SJCRH30 (cell line): ENCODE measurements at regions not wholly inside any gene's neighbourhood (a gene's known extent, or its start where the extent isn't known, plus 50 kb on each side); places are given as distances from the start of the nearest gene placed in this dataset.

Experiments used
- DNase-seq, 2 experiments: peaks; one replicate each; pipeline ENCODE4 v3.0.0-alpha.2; 2015 to 2020
- H3K27ac ChIP-seq: fragments of 250-450 bp; sonication (Bioruptor Pico); 2 replicates; pipeline ENCODE4 v1.5.1; 2020; ENCODE audit warnings: mild to moderate bottlenecking, moderate library complexity
- H3K27me3 ChIP-seq: fragments of 250-450 bp; sonication (Bioruptor Pico); 2 replicates; pipeline ENCODE4 v1.5.1; 2020; ENCODE audit warnings: mild to moderate bottlenecking, moderate library complexity
- H3K36me3 ChIP-seq: fragments of 250-450 bp; sonication (Bioruptor Pico); 2 replicates; pipeline ENCODE4 v1.5.1; 2020; ENCODE audit warnings: mild to moderate bottlenecking, moderate library complexity
- H3K4me1 ChIP-seq: fragments of 250-450 bp; sonication (Bioruptor Pico); 2 replicates; pipeline ENCODE4 v1.5.1; 2020; ENCODE audit warnings: mild to moderate bottlenecking, moderate library complexity
- H3K4me3 ChIP-seq: fragments of 250-450 bp; sonication (Bioruptor Pico); 2 replicates; pipeline ENCODE4 v1.5.1; 2020; ENCODE audit warnings: mild to moderate bottlenecking, moderate library complexity
- H3K9me3 ChIP-seq: fragments of 250-450 bp; sonication (Bioruptor Pico); replicated peaks from 2 replicates; pipeline ENCODE4 v1.5.1; 2020; ENCODE audit warnings: mild to moderate bottlenecking, moderate library complexity

GRCh38 chr1:193325042-193325441 is 138.6 kb upstream of the B3GALT2 start:
- no peak for DNase-seq
- H3K27ac ChIP-seq: no peak overlapping the region
- H3K27me3 ChIP-seq: no peaks in the 10 kb centered on the region
- H3K4me3 ChIP-seq: no peak overlapping the region
- H3K4me1 ChIP-seq: peaks cover 15% of the 10 kb centered on the region
- H3K9me3 ChIP-seq: no peaks in the 10 kb centered on the region
- no peaks in the 10 kb centered on the region for H3K36me3 ChIP-seq

DNA sequence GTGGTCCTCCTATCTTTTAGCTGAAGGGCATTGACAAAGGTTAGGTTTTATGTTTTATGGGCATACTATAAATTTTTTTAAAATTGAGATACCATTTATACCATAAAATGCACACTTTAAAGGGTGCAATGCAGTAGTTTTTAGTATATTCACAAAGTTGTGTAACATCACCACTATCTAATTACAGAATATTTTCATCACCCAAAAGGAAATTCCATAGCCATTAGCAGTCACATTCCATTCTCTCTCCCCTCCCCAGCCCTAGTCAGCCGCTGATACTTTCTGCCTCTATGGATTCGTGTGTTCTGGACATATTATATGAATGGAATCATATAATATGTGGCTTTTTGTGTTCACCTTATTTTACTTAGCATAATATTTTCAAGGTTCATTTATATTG is 135.8 kb upstream of the B3GALT2 start:
- no peak overlapping the region for H3K4me3 ChIP-seq
- no peaks in the 10 kb centered on the region for H3K36me3 ChIP-seq
- H3K27me3 ChIP-seq: no peaks in the 10 kb centered on the region
- H3K9me3 ChIP-seq: no peaks in the 10 kb centered on the region
- peaks cover 15% of the 10 kb centered on the region for H3K4me1 ChIP-seq
- peak; percentile 17 to 22 for DNase-seq
- H3K27ac ChIP-seq: peak overlapping the region; percentile 45

DNA sequence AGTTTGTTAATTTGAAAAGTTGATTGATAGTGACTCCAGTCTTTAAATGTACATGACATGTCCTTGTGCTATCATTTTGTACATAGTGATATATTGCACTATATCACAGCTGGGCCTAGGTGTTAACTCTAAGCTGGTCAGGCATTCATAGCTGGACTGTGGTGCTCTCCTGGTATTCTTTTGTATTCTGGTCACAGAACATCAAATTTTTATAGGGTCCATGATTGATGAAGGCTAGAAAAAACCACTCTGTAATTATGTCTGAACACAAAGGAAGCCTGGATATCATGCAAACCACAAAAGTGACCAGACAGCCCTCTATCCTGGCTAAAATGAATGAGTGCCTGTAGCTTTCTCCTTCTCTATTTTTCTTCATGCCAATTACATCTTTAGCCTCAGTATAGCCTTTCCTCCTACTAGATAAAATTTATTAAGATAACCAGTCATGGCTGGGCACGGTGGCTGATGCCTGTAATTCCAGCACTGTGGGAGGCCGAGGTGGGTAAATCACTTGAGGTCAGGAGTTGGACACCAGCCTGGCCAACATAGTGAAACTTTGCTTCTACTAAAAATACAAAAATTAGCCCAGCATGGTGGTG is 134.9 kb upstream of the B3GALT2 start:
- Histone ChIP-seq H3K27ac (peak overlapping the region; percentile 45), H3K27me3 (no peaks in the 10 kb centered on the region), H3K9me3 (no peaks in the 10 kb centered on the region), H3K4me3 (no peak overlapping the region), H3K36me3 (no peaks in the 10 kb centered on the region), H3K4me1 (peaks cover 15% of the 10 kb centered on the region)
- DNase-seq: peak; percentile 7 to 16

DNA sequence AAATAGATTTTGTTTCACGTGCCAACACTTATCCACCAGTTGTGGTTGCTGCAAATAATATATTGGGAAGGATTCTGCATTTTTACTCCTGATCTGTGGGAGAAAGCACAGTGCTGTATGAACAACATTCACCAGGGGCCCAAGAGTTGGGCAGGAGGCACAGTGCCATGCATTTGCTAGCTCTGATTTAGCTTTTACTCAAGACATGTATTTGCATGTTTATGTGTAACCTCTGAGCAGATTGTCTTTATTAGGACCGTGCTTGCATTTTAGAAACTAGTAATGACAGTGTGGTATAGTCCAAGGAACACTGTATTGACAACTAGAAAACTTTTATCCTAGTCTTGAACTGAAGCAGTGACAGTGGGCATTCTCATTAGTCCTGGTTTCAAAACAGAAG is 133.9 kb upstream of the B3GALT2 start:
- Histone ChIP-seq H3K4me1 (peaks cover 15% of the 10 kb centered on the region), H3K9me3 (no peaks in the 10 kb centered on the region), H3K27ac (no peak overlapping the region), H3K27me3 (no peaks in the 10 kb centered on the region), H3K4me3 (no peak overlapping the region), H3K36me3 (no peaks in the 10 kb centered on the region)
- DNase-seq: no peak

DNA sequence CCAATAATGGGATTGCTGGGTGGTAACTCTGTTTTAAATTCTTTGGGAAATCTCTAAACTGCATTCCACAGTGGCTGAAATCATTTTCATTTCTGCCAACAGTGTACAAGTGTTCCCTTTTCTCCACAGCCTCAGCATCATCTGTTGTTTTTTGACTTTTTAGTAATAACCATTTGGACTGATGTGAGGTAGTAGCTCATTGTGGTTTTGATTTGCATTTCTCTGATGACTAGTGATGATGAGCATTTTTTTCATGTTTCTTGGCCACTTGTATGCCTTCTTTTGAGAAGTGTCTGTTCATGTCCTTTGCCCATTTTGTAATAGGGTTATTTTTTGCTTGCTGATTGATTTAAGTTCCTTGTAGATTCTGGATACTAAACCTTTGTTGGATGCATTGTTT is 131.9 kb upstream of the B3GALT2 start:
- H3K4me1 ChIP-seq: peaks cover 15% of the 10 kb centered on the region
- DNase-seq: no peak
- no peaks in the 10 kb centered on the region for H3K9me3 ChIP-seq
- no peaks in the 10 kb centered on the region for H3K27me3 ChIP-seq
- no peak overlapping the region for H3K27ac ChIP-seq
- H3K36me3 ChIP-seq: no peaks in the 10 kb centered on the region
- H3K4me3 ChIP-seq: no peak overlapping the region

DNA sequence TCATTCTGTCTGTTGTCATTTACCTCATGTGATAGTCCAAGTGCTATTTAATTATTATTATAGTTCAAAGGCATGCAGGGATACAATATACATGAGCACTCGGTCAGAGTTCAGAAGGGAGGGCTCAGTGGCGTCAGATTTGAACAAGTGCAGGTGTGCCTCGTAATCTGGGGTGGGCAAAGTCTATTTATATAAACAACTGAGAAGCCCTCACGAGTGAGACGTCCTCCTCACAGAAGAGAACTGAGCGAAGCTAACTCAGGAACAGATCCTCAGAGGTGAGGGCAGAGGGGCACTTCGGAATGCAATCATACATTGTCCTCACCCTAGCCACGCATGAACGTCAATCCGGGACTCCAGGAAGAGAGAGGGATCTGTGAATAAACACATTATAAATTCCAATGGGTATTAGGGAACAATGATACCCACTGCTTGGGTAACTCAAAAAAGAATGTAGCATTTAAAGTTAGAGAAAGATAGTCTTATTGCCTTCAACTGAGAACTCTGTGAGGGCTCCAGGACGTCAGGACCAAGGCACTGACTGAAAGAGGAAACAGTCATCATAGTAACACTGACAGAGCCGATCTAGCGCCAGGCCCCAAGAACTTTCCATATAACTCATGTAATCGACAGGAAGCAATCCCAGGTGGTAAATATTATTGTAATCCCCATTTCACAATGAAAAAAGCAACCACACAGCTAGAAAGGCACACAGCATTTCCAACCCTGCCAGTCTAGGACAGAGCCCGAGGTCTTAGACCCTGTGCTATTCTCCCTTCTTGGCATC is 127.1 kb upstream of the B3GALT2 start:
- no peak for DNase-seq
- no peaks in the 10 kb centered on the region for H3K27me3 ChIP-seq
- H3K36me3 ChIP-seq: no peaks in the 10 kb centered on the region
- H3K27ac ChIP-seq: no peak overlapping the region
- no peaks in the 10 kb centered on the region for H3K9me3 ChIP-seq
- no peaks in the 10 kb centered on the region for H3K4me1 ChIP-seq
- H3K4me3 ChIP-seq: no peak overlapping the region

- DNase-seq: no peak
- no peaks in the 10 kb centered on the region for H3K4me1 ChIP-seq
- no peaks in the 10 kb centered on the region for H3K27me3 ChIP-seq
- H3K27ac ChIP-seq: no peak overlapping the region
- H3K4me3 ChIP-seq: no peak overlapping the region
- no peaks in the 10 kb centered on the region for H3K36me3 ChIP-seq
- no peaks in the 10 kb centered on the region for H3K9me3 ChIP-seq
Measured at GRCh38 chr1:193312432-193312831, 126.0 kb upstream of the B3GALT2 start.

- Histone ChIP-seq H3K27me3 (no peaks in the 10 kb centered on the region), H3K36me3 (no peaks in the 10 kb centered on the region), H3K27ac (no peak overlapping the region), H3K4me3 (no peak overlapping the region), H3K9me3 (no peaks in the 10 kb centered on the region), H3K4me1 (no peaks in the 10 kb centered on the region)
- no peak for DNase-seq
Measured at GRCh38 chr1:193311226-193311948, 125.0 kb upstream of the B3GALT2 start.

DNA sequence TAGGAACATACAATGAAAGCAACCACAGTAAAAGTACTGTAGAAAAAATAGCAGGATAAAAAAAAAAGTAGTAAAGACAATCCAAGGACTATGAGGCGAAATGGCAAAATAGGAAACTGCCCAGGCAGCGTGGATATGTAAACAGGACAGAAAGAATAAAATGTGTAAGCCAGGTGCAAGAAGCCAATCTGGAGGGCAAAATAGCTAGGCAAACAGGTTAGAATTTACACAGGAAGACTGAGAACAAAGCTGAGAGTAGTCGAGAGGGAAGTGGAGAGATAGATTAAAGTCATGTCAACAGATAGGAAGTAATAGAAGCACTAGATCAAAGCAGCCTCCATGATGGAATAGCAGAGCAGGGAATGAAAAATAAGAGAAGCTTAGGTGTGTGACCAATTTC is 124.2 kb upstream of the B3GALT2 start:
- H3K36me3 ChIP-seq: no peaks in the 10 kb centered on the region
- no peak overlapping the region for H3K4me3 ChIP-seq
- H3K27ac ChIP-seq: no peak overlapping the region
- DNase-seq: no peak
- no peaks in the 10 kb centered on the region for H3K4me1 ChIP-seq
- H3K27me3 ChIP-seq: no peaks in the 10 kb centered on the region
- H3K9me3 ChIP-seq: no peaks in the 10 kb centered on the region

GRCh38 chr1:193309936-193310475 is 123.6 kb upstream of the B3GALT2 start:
- Histone ChIP-seq H3K27me3 (no peaks in the 10 kb centered on the region), H3K4me1 (no peaks in the 10 kb centered on the region), H3K9me3 (no peaks in the 10 kb centered on the region), H3K27ac (no peak overlapping the region), H3K36me3 (no peaks in the 10 kb centered on the region), H3K4me3 (no peak overlapping the region)
- no peak for DNase-seq

DNA sequence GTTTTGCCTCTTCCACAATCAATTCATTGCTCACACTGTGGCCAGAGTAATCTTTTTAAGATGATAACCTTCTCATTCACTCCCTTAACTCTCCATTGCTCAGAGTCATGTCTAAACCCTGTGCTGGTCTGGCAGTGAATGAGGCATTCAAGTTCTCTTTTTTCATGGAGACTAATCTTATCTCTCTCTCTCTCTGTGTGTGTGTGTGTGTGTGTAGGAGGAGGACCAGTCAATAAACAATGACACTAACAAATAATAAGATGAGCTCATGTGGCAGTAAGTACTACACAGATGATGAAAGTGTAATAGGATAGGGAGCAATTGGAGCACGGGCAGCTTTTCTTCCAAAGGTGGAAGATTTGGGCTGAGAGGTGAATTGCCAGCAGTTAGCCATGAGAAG is 122.0 kb upstream of the B3GALT2 start:
- H3K4me1 ChIP-seq: no peaks in the 10 kb centered on the region
- no peak overlapping the region for H3K27ac ChIP-seq
- DNase-seq: no peak
- H3K4me3 ChIP-seq: no peak overlapping the region
- no peaks in the 10 kb centered on the region for H3K27me3 ChIP-seq
- no peaks in the 10 kb centered on the region for H3K9me3 ChIP-seq
- no peaks in the 10 kb centered on the region for H3K36me3 ChIP-seq

- Histone ChIP-seq H3K36me3 (no peaks in the 10 kb centered on the region), H3K4me1 (no peaks in the 10 kb centered on the region), H3K9me3 (no peaks in the 10 kb centered on the region), H3K4me3 (no peak overlapping the region), H3K27ac (no peak overlapping the region), H3K27me3 (no peaks in the 10 kb centered on the region)
- no peak for DNase-seq
Measured at GRCh38 chr1:193306430-193306829, 120.0 kb upstream of the B3GALT2 start.
